Thyroid gland (tissue), 4 donors: ENCODE measurements at regions not wholly inside any gene's neighbourhood (a gene's known extent, or its start where the extent isn't known, plus 50 kb on each side); places are given as distances from the start of the nearest gene placed in this dataset.

Experiments
- POLR2A ChIP-seq, 2 donors: fragments of 450-650 bp; IDR thresholded peaks; one replicate each; pipeline ENCODE4 v1.6.1; 2017; ENCODE audit warnings: antibody characterized with exemption in 2 of 2, mild to moderate bottlenecking in 2 of 2, moderate library complexity in 1 of 2
- TF ChIP-seq, protein P1 (sequence below), 6 experiments: fragments of 200-600 bp in 3 of 6; fragments of 450-650 bp in 3 of 6; sonication (generic) in 3 of 6; IDR thresholded peaks; one replicate each; pipeline ENCODE4 v1.5.1; 2016 to 2019; ENCODE audit warnings: antibody characterized with exemption in 6 of 6, mild to moderate bottlenecking in 2 of 6, inconsistent platforms in 1 of 6, moderate library complexity in 1 of 6

- TF ChIP-seq, protein P1, sequence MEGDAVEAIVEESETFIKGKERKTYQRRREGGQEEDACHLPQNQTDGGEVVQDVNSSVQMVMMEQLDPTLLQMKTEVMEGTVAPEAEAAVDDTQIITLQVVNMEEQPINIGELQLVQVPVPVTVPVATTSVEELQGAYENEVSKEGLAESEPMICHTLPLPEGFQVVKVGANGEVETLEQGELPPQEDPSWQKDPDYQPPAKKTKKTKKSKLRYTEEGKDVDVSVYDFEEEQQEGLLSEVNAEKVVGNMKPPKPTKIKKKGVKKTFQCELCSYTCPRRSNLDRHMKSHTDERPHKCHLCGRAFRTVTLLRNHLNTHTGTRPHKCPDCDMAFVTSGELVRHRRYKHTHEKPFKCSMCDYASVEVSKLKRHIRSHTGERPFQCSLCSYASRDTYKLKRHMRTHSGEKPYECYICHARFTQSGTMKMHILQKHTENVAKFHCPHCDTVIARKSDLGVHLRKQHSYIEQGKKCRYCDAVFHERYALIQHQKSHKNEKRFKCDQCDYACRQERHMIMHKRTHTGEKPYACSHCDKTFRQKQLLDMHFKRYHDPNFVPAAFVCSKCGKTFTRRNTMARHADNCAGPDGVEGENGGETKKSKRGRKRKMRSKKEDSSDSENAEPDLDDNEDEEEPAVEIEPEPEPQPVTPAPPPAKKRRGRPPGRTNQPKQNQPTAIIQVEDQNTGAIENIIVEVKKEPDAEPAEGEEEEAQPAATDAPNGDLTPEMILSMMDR (IDR thresholded peaks at IDR 0.05), result no peak
- TF ChIP-seq POLR2A (IDR thresholded peaks at IDR 0.05), result no peak
These were observed 109.7 kb upstream of the SDK2 start for GRCh38 chr17:73753751-73754496.
